H54 (cell line): ENCODE measurements at regions not wholly inside any gene's neighbourhood (a gene's known extent, or its start where the extent isn't known, plus 50 kb on each side); places are given as distances from the start of the nearest gene placed in this dataset.

ENCODE experiments used
- DNase-seq: peaks from one replicate; pipeline ENCODE4 v3.0.0; 2011; ENCODE audit warnings: low spot score, mixed read lengths; ENCODE audit not compliant: insufficient read length
- FAIRE-seq: peaks from 3 replicates; lab custom pipeline; 2011; peaks lifted over from hg19 to GRCh38; lab: Jason Lieb, UNC
- POLR2A ChIP-seq: IDR thresholded peaks from 2 replicates; pipeline ENCODE4 v1.6.1; 2011; ENCODE audit warnings: low read depth, mild to moderate bottlenecking, low read length

GRCh38 chr2:107322416-107322815 is 436.4 kb upstream of the ST6GAL2 start:
- TF ChIP-seq POLR2A = no peak
- no peak for DNase-seq
- FAIRE-seq = no peak

DNA sequence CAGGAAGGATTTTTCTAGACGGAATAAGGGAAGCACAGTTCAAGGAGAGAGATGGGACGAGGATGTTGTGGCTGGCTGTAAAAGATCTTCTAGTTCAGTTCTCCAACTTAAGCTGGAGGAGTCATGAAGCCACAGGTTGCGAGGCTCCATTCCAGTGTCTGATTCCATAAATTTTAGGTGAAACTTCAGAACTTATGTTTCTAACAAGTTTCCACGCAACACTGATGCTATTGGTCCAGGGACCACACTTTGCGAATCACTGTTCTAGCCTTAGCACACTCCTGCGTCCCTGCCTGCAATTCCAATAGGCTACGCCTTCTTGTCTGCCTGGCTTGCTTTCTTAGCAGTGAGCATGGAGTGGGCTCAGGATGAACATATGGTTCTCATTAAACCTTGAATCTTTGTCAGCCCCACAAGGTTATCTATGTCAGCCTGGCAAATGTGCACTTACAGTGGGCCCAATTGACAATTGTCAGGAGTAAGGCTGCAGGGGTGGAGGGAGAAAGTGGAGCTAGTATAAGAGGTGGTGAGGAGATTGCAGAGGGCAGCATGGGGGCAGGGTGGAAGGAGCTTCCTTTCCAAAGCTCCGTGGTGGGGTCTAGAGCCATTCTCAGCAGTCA is 438.1 kb upstream of the ST6GAL2 start:
- DNase-seq = no peak
- no peak for FAIRE-seq
- TF ChIP-seq POLR2A = no peak

GRCh38 chr2:107325981-107326786 is 440.2 kb upstream of the ST6GAL2 start:
- no peak for FAIRE-seq
- TF ChIP-seq POLR2A = no peak
- no peak for DNase-seq

- FAIRE-seq = no peak
- DNase-seq = no peak
- TF ChIP-seq POLR2A = no peak
Measured at GRCh38 chr2:107334306-107334705, 448.3 kb upstream of the ST6GAL2 start.

DNA sequence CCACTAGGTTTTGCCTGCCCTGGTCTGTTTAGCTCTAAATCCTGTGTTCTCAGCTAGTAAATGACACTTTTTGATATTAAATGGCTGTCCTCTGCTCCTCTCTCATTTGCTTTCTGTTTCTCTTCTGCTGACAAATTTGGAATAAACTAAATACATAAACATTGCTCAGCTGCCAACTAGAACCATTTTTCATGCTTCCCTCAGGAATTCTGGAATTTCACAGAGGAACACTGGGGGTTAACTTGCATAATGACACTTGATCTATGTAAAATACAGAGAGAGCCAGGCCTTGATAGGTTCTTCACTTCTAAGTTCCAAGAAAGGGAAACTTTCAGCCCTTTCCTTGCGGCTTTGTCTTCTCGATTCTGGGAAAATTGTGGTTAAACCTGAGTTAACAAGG is 450.6 kb upstream of the ST6GAL2 start:
- FAIRE-seq (no peak), DNase-seq (no peak)
- no peak for TF ChIP-seq POLR2A

GRCh38 chr2:107337209-107337898 is 451.4 kb upstream of the ST6GAL2 start:
- TF ChIP-seq POLR2A = no peak
- no peak for FAIRE-seq
- DNase-seq = no peak

- no peak for FAIRE-seq
- DNase-seq = no peak
- TF ChIP-seq POLR2A = no peak
Measured at GRCh38 chr2:107338059-107338458, 452.1 kb upstream of the ST6GAL2 start.

DNA sequence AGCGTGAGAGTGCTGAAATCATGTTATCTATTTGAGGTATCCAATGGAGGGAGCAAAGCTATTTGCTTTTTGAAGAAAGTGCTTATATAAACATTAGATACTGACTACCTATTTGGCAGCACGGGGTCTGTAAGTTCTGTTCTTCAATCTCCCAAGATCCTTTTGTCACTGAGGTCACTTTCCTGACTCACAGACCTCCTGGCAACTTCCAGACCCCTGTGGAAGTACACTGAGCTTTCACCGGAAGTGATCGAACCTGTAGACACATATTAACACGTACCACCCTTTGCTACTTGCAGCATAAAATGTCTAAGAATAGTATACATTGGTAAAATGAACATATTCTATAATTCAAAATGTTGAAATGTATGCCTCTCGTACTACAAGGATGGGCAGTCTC is 452.6 kb upstream of the ST6GAL2 start:
- FAIRE-seq (no peak), DNase-seq (no peak)
- no peak for TF ChIP-seq POLR2A

DNA sequence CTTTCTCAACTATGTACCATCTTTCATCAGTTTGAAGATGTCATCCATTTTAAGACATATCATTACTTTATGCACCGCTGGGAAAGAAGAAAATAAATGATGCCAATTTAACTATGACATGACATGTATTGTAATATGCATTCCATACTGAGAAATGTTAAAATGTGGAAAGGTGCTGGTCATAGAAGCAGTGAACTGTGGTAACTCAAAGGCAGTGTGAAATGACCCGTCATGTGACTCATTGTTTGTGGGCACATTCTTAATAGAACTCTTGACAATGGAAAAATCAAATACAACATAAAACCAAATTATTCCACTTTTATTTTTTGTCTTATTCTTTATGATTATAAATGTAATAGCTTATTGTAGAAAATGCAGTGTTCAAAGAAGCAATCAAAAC is 455.0 kb upstream of the ST6GAL2 start:
- FAIRE-seq (no peak), DNase-seq (no peak)
- TF ChIP-seq POLR2A = no peak

- DNase-seq (no peak), FAIRE-seq (no peak)
- TF ChIP-seq POLR2A = no peak
Measured at GRCh38 chr2:107349329-107349728, 463.4 kb upstream of the ST6GAL2 start.

DNA sequence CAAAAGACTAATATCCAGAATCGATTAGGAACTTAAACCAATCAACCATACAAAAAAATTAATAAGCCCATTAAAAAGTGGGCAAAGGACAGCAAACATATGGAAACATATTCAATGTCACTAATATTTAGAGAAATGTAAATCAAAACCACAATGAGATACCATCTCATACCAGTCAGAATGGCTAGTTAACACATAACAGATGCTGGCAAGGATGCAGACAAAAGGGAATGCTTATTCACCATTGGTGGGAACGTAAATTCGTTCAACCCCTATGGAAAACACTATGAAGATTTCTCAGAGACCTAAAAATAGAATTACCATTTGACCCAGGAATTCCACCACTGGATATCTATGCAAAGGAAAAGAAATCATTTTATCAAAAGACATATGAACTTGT is 468.2 kb upstream of the ST6GAL2 start:
- TF ChIP-seq POLR2A = no peak
- DNase-seq = no peak
- no peak for FAIRE-seq

GRCh38 chr2:107358362-107358761 is 468.3 kb upstream of the RGPD4 start:
- no peak for TF ChIP-seq POLR2A
- no peak for FAIRE-seq
- DNase-seq = no peak

DNA sequence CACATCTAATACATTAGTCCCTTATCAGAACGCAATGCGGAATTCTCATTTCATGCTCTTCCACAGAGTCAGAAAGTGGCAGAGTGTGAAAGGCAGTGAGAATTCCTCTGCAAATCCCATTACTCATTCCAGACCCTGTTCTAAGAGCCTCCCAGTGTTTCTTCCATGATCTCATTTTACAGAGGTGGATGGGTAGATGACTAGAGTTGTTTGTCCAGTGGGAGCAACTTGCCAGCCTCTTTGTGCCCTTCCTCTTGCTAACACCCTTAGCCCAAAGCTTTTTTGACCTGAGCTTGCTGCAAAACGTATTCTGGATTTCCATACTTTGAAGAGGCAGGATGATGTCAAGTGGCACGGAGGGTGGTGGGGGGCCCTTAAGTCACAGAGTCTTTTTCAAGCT is 467.7 kb upstream of the RGPD4 start:
- TF ChIP-seq POLR2A = no peak
- FAIRE-seq (no peak), DNase-seq (no peak)

- no peak for TF ChIP-seq POLR2A
- no peak for DNase-seq
- FAIRE-seq = no peak
Measured at GRCh38 chr2:107361751-107362381, 464.8 kb upstream of the RGPD4 start.

DNA sequence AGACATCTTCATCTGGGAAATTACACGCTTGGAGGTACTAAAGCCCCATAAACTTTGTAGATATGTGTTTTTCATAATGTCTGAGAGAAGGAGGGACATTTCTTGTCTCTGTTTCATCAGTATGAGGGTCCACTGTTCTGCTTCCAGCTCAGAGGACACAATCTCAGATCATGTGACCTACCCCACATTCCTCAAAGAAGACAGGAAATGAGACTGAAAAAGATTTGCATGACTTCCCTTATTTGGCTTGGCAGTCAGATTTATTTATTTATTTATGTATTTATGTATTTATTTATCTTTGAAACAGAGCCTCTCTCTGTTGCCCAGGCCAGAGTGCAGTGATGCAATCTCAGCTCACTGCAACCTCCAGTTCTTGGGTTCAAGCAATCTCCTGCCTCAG is 463.7 kb upstream of the RGPD4 start:
- FAIRE-seq (no peak), DNase-seq (no peak)
- TF ChIP-seq POLR2A = no peak
